DOHH2 (cell line): ENCODE measurements at regions not wholly inside any gene's neighbourhood (a gene's known extent, or its start where the extent isn't known, plus 50 kb on each side); places are given as distances from the start of the nearest gene placed in this dataset.

Source experiments
- H3F3A ChIP-seq: fragments of 200-600 bp; sonication (generic), shearing (Covaris generic); 2 replicates; pipeline ENCODE4 v1.6.0; 2016; ENCODE audit warnings: antibody characterized with exemption, mild to moderate bottlenecking; ENCODE audit not compliant: control insufficient read depth, insufficient read depth
- H3K27ac ChIP-seq: fragments of 200-600 bp; sonication (generic); 2 replicates; pipeline ENCODE4 v1.5.1; 2014; ENCODE audit warnings: low read depth, mild to moderate bottlenecking, low read length, moderate library complexity
- H3K27me3 ChIP-seq: fragments of 200-600 bp; sonication (generic); 2 replicates; pipeline ENCODE4 v1.6.1; 2014; ENCODE audit warnings: mild to moderate bottlenecking, low read length, mixed read lengths; ENCODE audit not compliant: control insufficient read depth
- H3K36me3 ChIP-seq: fragments of 200-600 bp; sonication (generic); 2 replicates; pipeline ENCODE4 v1.6.1; 2014; ENCODE audit warnings: mild to moderate bottlenecking, low read length, moderate library complexity, mixed read lengths; ENCODE audit not compliant: control insufficient read depth
- H3K4me1 ChIP-seq: fragments of 200-600 bp; sonication (generic); 2 replicates; pipeline ENCODE4 v1.6.1; 2014; ENCODE audit warnings: mild to moderate bottlenecking, low read length, mixed read lengths; ENCODE audit not compliant: control insufficient read depth
- H3K4me2 ChIP-seq: fragments of 200-600 bp; sonication (generic); 2 replicates; pipeline ENCODE4 v1.6.0; 2014; ENCODE audit warnings: mild to moderate bottlenecking, low read length, moderate library complexity
- H3K4me3 ChIP-seq: fragments of 200-600 bp; sonication (generic); 2 replicates; pipeline ENCODE4 v1.5.1; 2014; ENCODE audit warnings: mild to moderate bottlenecking, low read length, mixed read lengths
- H3K79me2 ChIP-seq: fragments of 200-600 bp; sonication (generic); 2 replicates; pipeline ENCODE4 v1.6.1; 2014; ENCODE audit warnings: mild to moderate bottlenecking, low read length, mixed read lengths; ENCODE audit not compliant: control insufficient read depth
- H3K9me2 ChIP-seq: fragments of 200-600 bp; sonication (generic); replicated peaks from 2 replicates; pipeline ENCODE4 v1.6.1; 2014; ENCODE audit warnings: mild to moderate bottlenecking, low read length, mixed read lengths; ENCODE audit not compliant: control insufficient read depth
- H3K9me3 ChIP-seq: fragments of 200-600 bp; sonication (generic); 2 replicates; pipeline ENCODE4 v1.6.1; 2014; ENCODE audit warnings: antibody characterized with exemption, low read length, mixed read lengths; ENCODE audit not compliant: control insufficient read depth, insufficient read depth
- H4K20me1 ChIP-seq: fragments of 200-600 bp; sonication (generic); 2 replicates; pipeline ENCODE4 v1.6.0; 2014; ENCODE audit warnings: low read depth, mild to moderate bottlenecking, antibody characterized with exemption, low read length, moderate library complexity; ENCODE audit not compliant: control insufficient read depth, insufficient read depth
- EZH2phosphoT487 ChIP-seq: fragments of 200-600 bp; sonication (generic); IDR thresholded peaks from 2 replicates; pipeline ENCODE4 v1.6.1; 2017; ENCODE audit warnings: borderline replicate concordance, mild to moderate bottlenecking, antibody characterized with exemption, low read length, moderate library complexity, mixed read lengths
- TF ChIP-seq, protein P1 (sequence below): fragments of 200-600 bp; sonication (generic); IDR thresholded peaks from one replicate; pipeline ENCODE4 v1.5.1; 2014; ENCODE audit warnings: antibody characterized with exemption, mild to moderate bottlenecking, low read depth, low read length; ENCODE audit not compliant: poor library complexity, severe bottlenecking

DNA sequence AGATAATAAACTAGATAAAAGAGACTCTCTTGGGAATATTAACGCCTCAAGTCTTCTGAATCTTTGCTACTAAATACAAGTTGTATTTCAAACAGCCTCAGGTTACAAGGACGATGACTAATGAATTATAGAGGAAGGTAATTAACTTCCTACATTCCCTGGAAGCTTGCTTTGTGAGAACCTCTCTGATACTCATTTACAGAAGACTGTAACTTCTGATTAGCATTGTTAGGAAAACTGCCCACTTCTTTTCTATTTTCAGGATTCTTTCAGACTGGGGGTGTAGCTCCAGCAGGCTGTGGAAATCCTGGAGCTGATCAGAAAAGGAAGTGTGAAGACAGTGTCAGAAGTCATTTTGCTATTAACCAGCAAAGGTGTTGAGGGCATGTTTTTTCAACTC is 316.7 kb upstream of the NPSR1 start:
- H3K27ac ChIP-seq: no peak overlapping the region
- no peak overlapping the region for H3K4me3 ChIP-seq
- H3K9me3 ChIP-seq: no peaks in the 10 kb centered on the region
- no peaks in the 10 kb centered on the region for H3K79me2 ChIP-seq
- H3K4me1 ChIP-seq: no peaks in the 10 kb centered on the region
- TF ChIP-seq, protein P1, sequence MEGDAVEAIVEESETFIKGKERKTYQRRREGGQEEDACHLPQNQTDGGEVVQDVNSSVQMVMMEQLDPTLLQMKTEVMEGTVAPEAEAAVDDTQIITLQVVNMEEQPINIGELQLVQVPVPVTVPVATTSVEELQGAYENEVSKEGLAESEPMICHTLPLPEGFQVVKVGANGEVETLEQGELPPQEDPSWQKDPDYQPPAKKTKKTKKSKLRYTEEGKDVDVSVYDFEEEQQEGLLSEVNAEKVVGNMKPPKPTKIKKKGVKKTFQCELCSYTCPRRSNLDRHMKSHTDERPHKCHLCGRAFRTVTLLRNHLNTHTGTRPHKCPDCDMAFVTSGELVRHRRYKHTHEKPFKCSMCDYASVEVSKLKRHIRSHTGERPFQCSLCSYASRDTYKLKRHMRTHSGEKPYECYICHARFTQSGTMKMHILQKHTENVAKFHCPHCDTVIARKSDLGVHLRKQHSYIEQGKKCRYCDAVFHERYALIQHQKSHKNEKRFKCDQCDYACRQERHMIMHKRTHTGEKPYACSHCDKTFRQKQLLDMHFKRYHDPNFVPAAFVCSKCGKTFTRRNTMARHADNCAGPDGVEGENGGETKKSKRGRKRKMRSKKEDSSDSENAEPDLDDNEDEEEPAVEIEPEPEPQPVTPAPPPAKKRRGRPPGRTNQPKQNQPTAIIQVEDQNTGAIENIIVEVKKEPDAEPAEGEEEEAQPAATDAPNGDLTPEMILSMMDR: no peak
- TF ChIP-seq EZH2phosphoT487: no peak
- no peaks in the 10 kb centered on the region for H3K27me3 ChIP-seq
- H4K20me1 ChIP-seq: no peaks in the 10 kb centered on the region
- no peaks in the 10 kb centered on the region for H3K36me3 ChIP-seq
- no peaks in the 10 kb centered on the region for H3F3A ChIP-seq
- no peaks in the 10 kb centered on the region for H3K9me2 ChIP-seq
- H3K4me2 ChIP-seq: no peak overlapping the region

DNA sequence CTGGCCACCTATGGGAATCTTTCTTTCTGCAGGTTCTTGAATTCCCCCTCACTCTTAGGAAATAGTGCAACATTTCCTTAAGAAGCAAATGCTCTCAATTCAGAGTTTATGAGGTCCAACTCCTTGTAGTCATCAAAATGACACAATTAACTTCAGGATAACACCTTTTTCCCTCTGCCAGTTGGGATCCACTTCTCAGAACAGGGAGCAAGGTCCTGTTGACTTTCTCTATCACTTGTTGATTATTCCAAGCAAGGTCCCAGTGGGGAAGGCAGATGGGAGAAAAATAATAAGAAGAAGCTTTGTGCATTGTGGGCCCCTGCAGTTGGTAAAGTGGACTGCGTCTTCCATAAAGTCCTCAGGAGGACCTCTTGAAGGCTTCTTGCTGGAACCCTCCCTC is 315.6 kb upstream of the NPSR1 start:
- H3K36me3 ChIP-seq: no peaks in the 10 kb centered on the region
- no peaks in the 10 kb centered on the region for H3F3A ChIP-seq
- no peaks in the 10 kb centered on the region for H4K20me1 ChIP-seq
- H3K27me3 ChIP-seq: no peaks in the 10 kb centered on the region
- no peaks in the 10 kb centered on the region for H3K9me3 ChIP-seq
- TF ChIP-seq, protein P1: no peak
- H3K27ac ChIP-seq: no peak overlapping the region
- H3K9me2 ChIP-seq: no peaks in the 10 kb centered on the region
- H3K4me3 ChIP-seq: no peak overlapping the region
- no peak overlapping the region for H3K4me2 ChIP-seq
- H3K79me2 ChIP-seq: no peaks in the 10 kb centered on the region
- H3K4me1 ChIP-seq: no peaks in the 10 kb centered on the region

DNA sequence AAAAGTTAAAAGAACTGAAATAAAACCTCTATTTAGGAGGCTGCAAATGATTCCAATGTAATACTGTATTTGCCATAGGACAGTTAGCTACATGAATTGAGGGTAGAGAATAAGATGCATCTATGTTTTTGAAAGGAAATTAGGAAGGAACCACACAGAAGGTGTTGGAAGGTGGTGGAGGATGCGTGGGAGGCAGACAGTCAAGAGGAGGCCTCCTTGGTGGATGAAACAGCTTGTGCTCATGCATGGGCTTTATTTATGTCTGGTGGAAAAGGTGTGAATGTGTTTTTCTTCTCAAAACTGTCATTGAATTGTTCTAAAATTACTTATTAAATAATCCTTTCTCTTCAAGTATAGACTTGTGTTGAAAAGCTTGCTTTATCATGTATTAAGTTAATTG is 314.4 kb upstream of the NPSR1 start:
- H3K9me2 ChIP-seq: no peaks in the 10 kb centered on the region
- no peaks in the 10 kb centered on the region for H3K27me3 ChIP-seq
- no peaks in the 10 kb centered on the region for H3K4me1 ChIP-seq
- H3K79me2 ChIP-seq: no peaks in the 10 kb centered on the region
- H3K4me3 ChIP-seq: no peak overlapping the region
- TF ChIP-seq, protein P1: no peak
- no peak for TF ChIP-seq EZH2phosphoT487
- H3K36me3 ChIP-seq: no peaks in the 10 kb centered on the region
- no peaks in the 10 kb centered on the region for H3K9me3 ChIP-seq
- no peak overlapping the region for H3K4me2 ChIP-seq
- H4K20me1 ChIP-seq: no peaks in the 10 kb centered on the region
- H3K27ac ChIP-seq: no peak overlapping the region
- H3F3A ChIP-seq: no peaks in the 10 kb centered on the region

DNA sequence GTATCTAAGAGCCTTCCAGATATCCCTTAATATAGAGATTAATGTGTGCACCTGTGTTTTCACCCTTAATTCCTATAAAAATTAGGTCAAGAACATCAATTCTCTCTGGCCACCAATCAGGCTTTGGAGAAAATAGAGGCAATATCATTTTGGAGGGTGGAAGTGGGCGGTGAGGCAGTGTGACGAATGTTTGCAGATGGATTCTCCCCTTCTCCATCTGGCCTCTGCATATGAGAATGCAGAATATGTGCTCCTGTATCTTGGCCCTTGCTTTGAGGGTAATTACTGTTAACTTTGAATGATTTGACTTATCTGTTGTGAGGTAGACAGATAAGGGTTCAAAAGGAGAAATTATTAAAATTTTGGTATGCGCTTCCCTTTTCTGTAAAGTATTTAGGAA is 304.0 kb upstream of the NPSR1 start:
- H3K4me2 ChIP-seq: no peak overlapping the region
- no peaks in the 10 kb centered on the region for H3K79me2 ChIP-seq
- H3K9me3 ChIP-seq: no peaks in the 10 kb centered on the region
- H3K27ac ChIP-seq: no peak overlapping the region
- no peak overlapping the region for H3K4me3 ChIP-seq
- H3F3A ChIP-seq: no peaks in the 10 kb centered on the region
- TF ChIP-seq EZH2phosphoT487: no peak
- TF ChIP-seq, protein P1: no peak
- H4K20me1 ChIP-seq: no peaks in the 10 kb centered on the region
- no peaks in the 10 kb centered on the region for H3K27me3 ChIP-seq
- no peaks in the 10 kb centered on the region for H3K4me1 ChIP-seq
- H3K9me2 ChIP-seq: no peaks in the 10 kb centered on the region
- H3K36me3 ChIP-seq: no peaks in the 10 kb centered on the region
